Panc1 (cell line): ENCODE measurements at regions not wholly inside any gene's neighbourhood (a gene's known extent, or its start where the extent isn't known, plus 50 kb on each side); places are given as distances from the start of the nearest gene placed in this dataset.

ENCODE experiments used
- ATAC-seq: fragments of 200-7000 bp; cut with Tn5 transposase; 2 replicates; pipeline ENCODE4 v1.9.1; 2020; ENCODE audit warnings: mild to moderate bottlenecking, moderate library complexity
- BruUV-seq: library from RNA; stranded (reverse); fragments of 400-500 nt; replicated peaks from 2 replicates; lab custom pipeline; 2021; lab: Mats Ljungman, UMichigan
- CTCF ChIA-PET: fragments of 300-600 bp; sonication (Branson Sonifier 250); formaldehyde crosslinking; loops from one replicate; lab custom pipeline; 2022; ENCODE audit warnings: antibody characterized with exemption; lab: Charles Lee
- POLR2A ChIA-PET: fragments of 300-600 bp; sonication (Branson Sonifier 250); formaldehyde crosslinking; loops from one replicate; lab custom pipeline; 2022; ENCODE audit warnings: antibody characterized with exemption; lab: Charles Lee
- DNase-seq: peaks from one replicate; pipeline ENCODE4 v3.0.0-alpha.2; 2010; ENCODE audit warnings: low read depth, low spot score
- H3K27ac ChIP-seq: 2 replicates; pipeline ENCODE4 v1.5.1; 2011; ENCODE audit warnings: mild to moderate bottlenecking, low read length, inconsistent platforms
- H3K27me3 ChIP-seq: fragments of 200-500 bp; sonication (Bioruptor generic); 2 replicates; pipeline ENCODE4 v1.6.0; 2014; ENCODE audit warnings: low read length, inconsistent platforms; ENCODE audit not compliant: control insufficient read depth, insufficient read depth
- H3K36me3 ChIP-seq: fragments of 200-500 bp; sonication (Bioruptor generic); 2 replicates; pipeline ENCODE4 v1.5.1; 2014; ENCODE audit warnings: inconsistent platforms, mild to moderate bottlenecking, low read length, moderate library complexity; ENCODE audit not compliant: control insufficient read depth, insufficient read depth
- H3K4me1 ChIP-seq: 2 replicates; pipeline ENCODE4 v1.5.1; 2011; ENCODE audit warnings: inconsistent platforms, mild to moderate bottlenecking, low read length, moderate library complexity; ENCODE audit not compliant: control insufficient read depth, insufficient read depth
- H3K4me3 ChIP-seq, 2 experiments: 2 replicates each; pipeline ENCODE4 v1.5.1; 2011 to 2012; ENCODE audit warnings: low read depth in 2 of 2, low read length in 2 of 2, mild to moderate bottlenecking in 2 of 2, inconsistent platforms in 1 of 2, moderate library complexity in 1 of 2
- H3K9me3 ChIP-seq: fragments of 200-500 bp; sonication (Bioruptor generic); 2 replicates; pipeline ENCODE4 v1.5.1; 2014; ENCODE audit warnings: low read depth, mild to moderate bottlenecking, inconsistent platforms, low read length, moderate library complexity; ENCODE audit not compliant: control insufficient read depth, insufficient read depth
- CTCF ChIP-seq: fragments of 450-650 bp; IDR thresholded peaks from 2 replicates; pipeline ENCODE4 v1.5.1; 2017; ENCODE audit warnings: mild to moderate bottlenecking
- POLR2AphosphoS5 ChIP-seq: IDR thresholded peaks from 2 replicates; pipeline ENCODE4 v1.6.1; 2012; ENCODE audit warnings: mild to moderate bottlenecking, low read depth, low read length, moderate library complexity
- REST ChIP-seq, 2 experiments: IDR thresholded peaks; 2 replicates each; pipeline ENCODE4 v1.6.1; 2011 to 2012; ENCODE audit warnings: low read depth in 2 of 2, control low read depth in 1 of 2, low read length in 1 of 2, mild to moderate bottlenecking in 1 of 2, moderate library complexity in 1 of 2; ENCODE audit not compliant: insufficient read depth in 1 of 2
- SIN3A ChIP-seq: IDR thresholded peaks from 2 replicates; pipeline ENCODE4 v1.6.1; 2012; ENCODE audit warnings: low read depth, mild to moderate bottlenecking, low read length, moderate library complexity, borderline replicate concordance; ENCODE audit not compliant: insufficient read depth
- TCF7L2 ChIP-seq: IDR thresholded peaks from 2 replicates; pipeline ENCODE4 v1.6.1; 2011; ENCODE audit warnings: mild to moderate bottlenecking, low read depth, low read length, inconsistent platforms
- in situ Hi-C: cut with HindIII; loops from 2 replicates; pipeline ENCODE4 v1.10.0; 2016; ENCODE audit warnings: low sequenced_read_pairs, low pct_unique_long_range_greater_than_20kb
- intact Hi-C: fragments of 100-400 bp; cut with micrococcal nuclease; formaldehyde crosslinking; loops from one replicate; pipeline ENCODE4 v1.10.0; 2022; ENCODE audit not compliant: unreplicated experiment

- intact Hi-C loops: no loop called here
- H3K36me3 ChIP-seq: no peaks in the 10 kb centered on the region
- H3K9me3 ChIP-seq: no peaks in the 10 kb centered on the region
- DNase-seq (no peak), ATAC-seq (no peak)
- no peaks in the 10 kb centered on the region for H3K4me1 ChIP-seq
- no peak overlapping the region for H3K4me3 ChIP-seq
- TF ChIP-seq TCF7L2: no peak
- TF ChIP-seq SIN3A: no peak
- no peak for TF ChIP-seq POLR2AphosphoS5
- no peak; the same call in 1 of the 2 replicates for TF ChIP-seq CTCF
- no peak for TF ChIP-seq REST (IDR thresholded peaks at IDR 0.05; ENCODE audit: insufficient read depth in 1 of 2, low read depth in 2 of 2, low read length in 1 of 2)
- no TSS peak for BruUV-seq
- no peaks in the 10 kb centered on the region for H3K27me3 ChIP-seq
- in situ Hi-C loops: no loop called here
- ChIA-PET CTCF (no interaction called here), POLR2A (no interaction called here)
- H3K27ac ChIP-seq: no peak overlapping the region
Measured at GRCh38 chr5:99715921-99716320, 787.1 kb upstream of the CHD1 start.

GRCh38 chr5:99706160-99706559 lies 777.4 kb upstream of the CHD1 start:
- ChIA-PET POLR2A (no interaction called here), CTCF (interaction anchor here (0.5 kb wide), 1 partner anchor 258 kb away, joined by 5 read pairs; no protein-coding TSS in a partner anchor)
- TF ChIP-seq POLR2AphosphoS5 (no peak), TCF7L2 (no peak), SIN3A (no peak), REST (IDR thresholded peaks at IDR 0.05; ENCODE audit: insufficient read depth in 1 of 2, low read depth in 2 of 2, low read length in 1 of 2) (no peak), CTCF (no peak)
- intact Hi-C loops: no loop called here
- Histone ChIP-seq H3K4me1 (no peaks in the 10 kb centered on the region), H3K9me3 (no peaks in the 10 kb centered on the region), H3K27me3 (no peaks in the 10 kb centered on the region), H3K27ac (no peak overlapping the region), H3K36me3 (no peaks in the 10 kb centered on the region), H3K4me3 (no peak overlapping the region)
- ATAC-seq (no peak), DNase-seq (no peak)
- in situ Hi-C loops: no loop called here
- BruUV-seq: no TSS peak
